Karpas-422 (cell line): ENCODE measurements at regions not wholly inside any gene's neighbourhood (a gene's known extent, or its start where the extent isn't known, plus 50 kb on each side); places are given as distances from the start of the nearest gene placed in this dataset.

Experiments used
- DNase-seq: peaks from one replicate; pipeline ENCODE4 v3.0.0-alpha.2; 2015
- H2AFZ ChIP-seq: fragments of 200-600 bp; sonication (generic); 2 replicates; pipeline ENCODE4 v1.6.1; 2014; ENCODE audit warnings: antibody characterized with exemption, low read length, mixed read lengths
- H3K27ac ChIP-seq: fragments of 200-600 bp; sonication (generic); 2 replicates; pipeline ENCODE4 v1.5.1; 2014; ENCODE audit warnings: mild to moderate bottlenecking, low read length, moderate library complexity
- H3K27me3 ChIP-seq: fragments of 200-600 bp; sonication (generic); 2 replicates; pipeline ENCODE4 v1.6.1; 2014; ENCODE audit warnings: low read length, mixed read lengths
- H3K36me3 ChIP-seq: fragments of 200-600 bp; sonication (generic); 2 replicates; pipeline ENCODE4 v1.6.1; 2014; ENCODE audit warnings: low read length, mixed read lengths; ENCODE audit not compliant: insufficient read depth
- H3K4me1 ChIP-seq: fragments of 200-600 bp; sonication (generic); 2 replicates; pipeline ENCODE4 v1.6.1; 2014; ENCODE audit warnings: mild to moderate bottlenecking, low read length, mixed read lengths
- H3K4me2 ChIP-seq: fragments of 200-600 bp; sonication (generic); 2 replicates; pipeline ENCODE4 v1.6.1; 2014; ENCODE audit warnings: low read length, low read depth, mild to moderate bottlenecking; ENCODE audit not compliant: poor library complexity, severe bottlenecking
- H3K4me3 ChIP-seq: fragments of 200-600 bp; sonication (generic); 2 replicates; pipeline ENCODE4 v1.5.1; 2014; ENCODE audit warnings: mild to moderate bottlenecking, antibody characterized with exemption, low read length, mixed read lengths
- H3K79me2 ChIP-seq: fragments of 200-600 bp; sonication (generic); 2 replicates; pipeline ENCODE4 v1.6.1; 2014; ENCODE audit warnings: mild to moderate bottlenecking, low read length, mixed read lengths
- H3K9ac ChIP-seq: fragments of 200-600 bp; sonication (generic); 2 replicates; pipeline ENCODE4 v1.6.0; 2014; ENCODE audit warnings: low read length
- H3K9me2 ChIP-seq: fragments of 200-600 bp; sonication (generic), shearing (Covaris generic); replicated peaks from 2 replicates; pipeline ENCODE4 v1.6.0; 2014; ENCODE audit warnings: mild to moderate bottlenecking, low read length, moderate library complexity; ENCODE audit not compliant: insufficient read depth
- H3K9me3 ChIP-seq: fragments of 300-700, 200-600 bp; sonication (generic); 2 replicates; pipeline ENCODE4 v1.6.1; 2014; ENCODE audit warnings: low read length, mixed read lengths
- H4K20me1 ChIP-seq: fragments of 200-600 bp; sonication (generic); 2 replicates; pipeline ENCODE4 v1.6.1; 2014; ENCODE audit warnings: mild to moderate bottlenecking, antibody characterized with exemption, low read length, low read depth; ENCODE audit not compliant: insufficient read depth

DNA sequence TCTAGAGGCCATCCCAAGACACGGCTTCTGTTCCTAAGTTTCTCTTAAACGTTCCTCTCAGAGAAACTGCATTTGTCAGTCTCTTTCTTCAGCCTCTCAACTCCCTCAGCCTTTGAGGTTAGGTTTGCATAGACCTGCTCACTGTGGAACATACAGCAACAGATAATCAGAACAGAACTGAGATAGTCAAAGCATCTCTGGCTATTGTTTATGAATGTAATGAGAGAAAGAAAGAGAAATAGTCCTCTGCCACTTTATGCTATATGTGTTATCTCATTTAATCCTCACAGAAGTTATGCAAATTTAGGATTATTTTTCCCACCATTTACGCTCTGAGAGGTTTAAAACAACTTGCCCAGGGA is 190.6 kb downstream of the PHLDA1 start:
- H3K79me2 ChIP-seq: no peaks in the 10 kb centered on the region
- no peaks in the 10 kb centered on the region for H3K9me3 ChIP-seq
- H3K4me1 ChIP-seq: peaks cover 22% of the 10 kb centered on the region
- peak overlapping the region; percentile 4; the same call in 1 of the 2 replicates for H3K4me3 ChIP-seq
- H4K20me1 ChIP-seq: no peaks in the 10 kb centered on the region
- peak overlapping the region; percentile 54 for H3K4me2 ChIP-seq
- H3K36me3 ChIP-seq: no peaks in the 10 kb centered on the region; the same call in 1 of the 2 replicates
- H3K27me3 ChIP-seq: no peaks in the 10 kb centered on the region
- peak overlapping the region; percentile 48 for H3K27ac ChIP-seq
- H3K9me2 ChIP-seq: no peaks in the 10 kb centered on the region
- peak overlapping the region; percentile 44 for H2AFZ ChIP-seq
- H3K9ac ChIP-seq: peak overlapping the region; percentile 3; the same call in 1 of the 2 replicates
- DNase-seq: peak; percentile 46

DNA sequence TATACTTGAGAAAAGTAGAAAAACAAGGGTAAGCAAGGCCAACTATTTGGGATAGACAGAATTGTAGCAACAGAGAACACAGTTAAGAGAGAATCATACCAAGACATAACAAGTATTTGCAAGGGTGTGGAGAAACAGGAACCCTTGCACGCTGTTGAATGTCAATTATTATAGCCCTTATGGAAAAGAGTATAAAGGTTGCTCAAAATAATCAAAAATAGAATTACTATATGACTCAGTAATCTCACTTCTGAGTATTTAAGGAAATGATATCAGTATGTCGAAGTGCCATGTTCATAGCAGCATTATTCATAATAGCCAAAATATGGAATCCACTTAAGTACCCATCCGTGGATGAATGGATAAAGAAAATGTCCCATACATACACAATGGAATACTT is 193.3 kb downstream of the PHLDA1 start:
- no peaks in the 10 kb centered on the region for H3K79me2 ChIP-seq

DNA sequence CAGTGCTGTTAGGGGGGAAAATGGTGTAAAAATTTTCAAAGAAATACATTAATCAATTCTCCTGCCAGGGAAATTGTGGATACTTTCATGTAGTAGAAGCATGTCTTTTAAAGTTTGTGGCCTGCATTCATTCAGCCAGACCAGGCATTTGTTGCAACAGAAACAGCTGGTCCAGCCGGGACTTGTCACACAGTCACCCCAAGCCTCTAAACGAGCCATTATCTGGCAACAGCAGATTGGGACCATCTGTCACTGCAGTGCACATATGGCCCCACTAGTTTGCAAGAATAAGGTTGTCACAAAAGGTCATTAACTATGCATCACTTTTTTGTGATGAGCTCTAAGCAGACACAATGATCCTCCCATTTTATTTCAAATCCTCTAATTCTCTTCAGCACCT is 193.9 kb downstream of the PHLDA1 start:
- no peak overlapping the region for H3K9ac ChIP-seq
- H3K4me1 ChIP-seq: peaks cover 29% of the 10 kb centered on the region
- no peak overlapping the region for H3K4me3 ChIP-seq
- H3K4me2 ChIP-seq: no peak overlapping the region
- no peaks in the 10 kb centered on the region for H3K9me3 ChIP-seq
- H3K27ac ChIP-seq: no peak overlapping the region
- no peaks in the 10 kb centered on the region for H3K79me2 ChIP-seq
- no peak overlapping the region for H2AFZ ChIP-seq
- H3K27me3 ChIP-seq: no peaks in the 10 kb centered on the region
- no peaks in the 10 kb centered on the region for H3K9me2 ChIP-seq
- H3K36me3 ChIP-seq: no peaks in the 10 kb centered on the region
- no peaks in the 10 kb centered on the region for H4K20me1 ChIP-seq
- DNase-seq: no peak

More for the DNA sequence above, 193.3 kb downstream of the PHLDA1 start:
- no peak overlapping the region for H2AFZ ChIP-seq
- H3K27ac ChIP-seq: no peak overlapping the region
- H3K9me2 ChIP-seq: no peaks in the 10 kb centered on the region
- H3K4me3 ChIP-seq: no peak overlapping the region
- peaks cover 26% of the 10 kb centered on the region for H3K4me1 ChIP-seq
- no peaks in the 10 kb centered on the region for H4K20me1 ChIP-seq
- no peak overlapping the region for H3K4me2 ChIP-seq
- no peaks in the 10 kb centered on the region for H3K36me3 ChIP-seq
- no peaks in the 10 kb centered on the region for H3K27me3 ChIP-seq
- no peak for DNase-seq
- no peak overlapping the region for H3K9ac ChIP-seq
- no peaks in the 10 kb centered on the region for H3K9me3 ChIP-seq

DNA sequence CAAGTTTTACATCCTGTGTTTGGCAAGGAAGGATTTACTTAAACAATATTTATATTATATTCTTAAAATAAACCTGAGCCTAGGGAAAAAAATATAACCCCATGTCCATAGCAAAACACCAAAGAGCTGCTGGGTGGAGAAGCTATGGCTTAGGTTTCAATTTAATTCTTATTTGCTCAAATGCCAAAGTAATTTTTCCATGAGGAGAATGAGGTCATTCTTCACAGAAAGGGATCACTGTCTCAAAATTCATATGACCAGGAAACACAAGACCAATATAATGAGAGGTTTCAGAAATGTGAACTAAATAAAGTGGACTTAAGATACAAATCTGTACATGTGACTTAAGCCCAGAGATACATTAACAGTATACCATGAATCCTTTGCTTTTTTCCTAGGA is 195.0 kb downstream of the PHLDA1 start:
- no peak for DNase-seq
- Histone ChIP-seq H3K9ac (no peak overlapping the region), H3K9me3 (no peaks in the 10 kb centered on the region), H3K27ac (no peak overlapping the region), H3K79me2 (no peaks in the 10 kb centered on the region), H3K36me3 (no peaks in the 10 kb centered on the region), H3K4me2 (no peak overlapping the region), H2AFZ (no peak overlapping the region), H3K4me1 (peaks cover 27% of the 10 kb centered on the region), H3K4me3 (no peak overlapping the region), H4K20me1 (no peaks in the 10 kb centered on the region), H3K9me2 (no peaks in the 10 kb centered on the region), H3K27me3 (no peaks in the 10 kb centered on the region)

DNA sequence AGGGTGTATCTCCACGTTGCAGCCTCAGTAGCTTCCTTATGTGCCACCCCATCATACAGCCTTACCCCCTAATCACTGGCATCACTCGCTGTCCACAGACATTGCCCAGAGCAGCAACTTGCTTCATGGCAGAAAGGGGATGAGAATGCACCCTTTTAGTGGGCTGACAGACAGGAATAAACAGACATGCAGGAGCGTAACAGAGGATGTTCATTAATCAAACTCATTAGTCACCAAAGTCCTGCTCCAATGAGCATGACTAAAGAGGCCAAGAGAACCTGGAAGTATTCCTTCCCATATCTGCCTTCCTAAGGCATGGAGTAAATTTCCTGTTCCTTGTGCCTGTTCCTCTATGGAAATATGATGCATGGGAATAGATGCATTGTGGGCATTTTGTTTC is 197.0 kb downstream of the PHLDA1 start:
- H3K9ac ChIP-seq: no peak overlapping the region
- no peaks in the 10 kb centered on the region for H3K36me3 ChIP-seq
- H3K4me3 ChIP-seq: no peak overlapping the region
- no peaks in the 10 kb centered on the region for H3K9me2 ChIP-seq
- peaks cover 8% of the 10 kb centered on the region for H3K4me1 ChIP-seq
- DNase-seq: no peak
- no peaks in the 10 kb centered on the region for H3K79me2 ChIP-seq
- no peak overlapping the region for H2AFZ ChIP-seq
- no peak overlapping the region for H3K4me2 ChIP-seq
- no peaks in the 10 kb centered on the region for H4K20me1 ChIP-seq
- no peak overlapping the region for H3K27ac ChIP-seq
- H3K9me3 ChIP-seq: no peaks in the 10 kb centered on the region
- no peaks in the 10 kb centered on the region for H3K27me3 ChIP-seq

DNA sequence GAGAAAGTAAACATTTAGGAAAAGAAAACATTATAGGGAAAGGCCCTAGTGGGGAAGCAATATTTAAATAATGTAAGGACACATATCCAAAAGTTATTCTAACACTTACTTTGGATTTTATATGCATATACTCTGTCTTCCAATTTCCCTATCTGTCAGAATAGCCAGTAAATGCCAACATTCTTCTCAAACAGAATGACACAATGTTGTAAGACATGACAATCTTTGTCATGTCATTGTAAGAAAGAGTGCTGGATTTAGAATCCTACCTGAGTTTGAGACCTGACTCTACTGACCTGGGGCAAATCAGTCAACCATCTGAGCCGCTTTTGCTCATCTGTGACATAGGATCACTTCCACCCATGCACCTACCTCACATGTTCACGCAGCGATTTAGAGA is 198.3 kb downstream of the PHLDA1 start:
- peaks cover 7% of the 10 kb centered on the region for H3K4me1 ChIP-seq
- H3K9me3 ChIP-seq: no peaks in the 10 kb centered on the region
- no peaks in the 10 kb centered on the region for H3K36me3 ChIP-seq
- H3K9me2 ChIP-seq: no peaks in the 10 kb centered on the region
- H4K20me1 ChIP-seq: no peaks in the 10 kb centered on the region
- no peak overlapping the region for H3K9ac ChIP-seq
- no peaks in the 10 kb centered on the region for H3K79me2 ChIP-seq
- no peak for DNase-seq
- no peak overlapping the region for H3K4me2 ChIP-seq
- H3K27me3 ChIP-seq: no peaks in the 10 kb centered on the region
- H3K27ac ChIP-seq: no peak overlapping the region
- no peak overlapping the region for H3K4me3 ChIP-seq
- no peak overlapping the region for H2AFZ ChIP-seq

DNA sequence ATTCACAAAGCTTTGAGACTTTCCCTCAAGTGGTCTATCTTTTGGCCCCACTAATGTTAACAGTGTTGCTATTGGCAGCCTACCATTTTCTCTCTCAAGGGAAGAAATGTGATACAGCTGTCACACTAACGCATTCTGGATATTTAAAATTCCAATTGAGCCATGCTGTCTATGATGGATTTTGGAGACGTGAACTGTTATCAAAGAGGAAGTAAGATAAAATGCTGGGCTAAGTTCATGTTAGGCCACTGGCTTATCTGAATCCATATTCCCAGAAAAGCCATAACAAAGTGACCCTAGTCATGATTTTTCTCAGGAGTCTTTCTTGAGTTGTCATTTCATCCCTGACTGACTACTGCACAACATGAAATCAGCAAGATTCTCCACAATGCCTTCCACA is 200.2 kb downstream of the PHLDA1 start:
- Histone ChIP-seq H3K9me3 (no peaks in the 10 kb centered on the region), H3K4me3 (no peak overlapping the region), H3K4me1 (peaks cover 7% of the 10 kb centered on the region), H3K27ac (no peak overlapping the region), H3K9me2 (no peaks in the 10 kb centered on the region), H3K79me2 (no peaks in the 10 kb centered on the region), H3K4me2 (no peak overlapping the region), H3K36me3 (no peaks in the 10 kb centered on the region), H3K27me3 (no peaks in the 10 kb centered on the region), H2AFZ (no peak overlapping the region), H4K20me1 (no peaks in the 10 kb centered on the region), H3K9ac (no peak overlapping the region)
- no peak for DNase-seq

DNA sequence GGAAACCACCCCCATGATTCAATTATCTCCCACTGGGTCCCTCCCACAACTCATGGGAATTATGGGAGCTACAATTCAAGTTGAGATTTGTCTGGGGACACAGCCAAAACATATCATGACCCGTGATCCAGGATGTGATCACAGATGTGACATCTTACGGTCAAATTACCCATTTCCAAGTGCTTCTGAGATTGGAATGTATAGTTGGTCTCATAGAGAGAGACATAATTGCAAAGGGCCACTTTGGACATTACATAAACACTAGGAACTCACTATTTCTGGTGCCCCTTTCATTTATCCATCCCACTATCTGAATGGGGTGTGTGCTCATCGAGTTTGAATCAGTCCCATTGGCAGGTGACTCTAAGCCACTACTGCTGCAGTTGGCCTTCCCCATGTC is 204.5 kb downstream of the PHLDA1 start:
- Histone ChIP-seq H2AFZ (no peak overlapping the region), H3K9me2 (no peaks in the 10 kb centered on the region), H4K20me1 (no peaks in the 10 kb centered on the region), H3K4me3 (no peak overlapping the region), H3K79me2 (no peaks in the 10 kb centered on the region), H3K9ac (no peak overlapping the region), H3K4me2 (no peak overlapping the region), H3K4me1 (no peaks in the 10 kb centered on the region), H3K27ac (no peak overlapping the region), H3K36me3 (no peaks in the 10 kb centered on the region), H3K27me3 (no peaks in the 10 kb centered on the region), H3K9me3 (no peaks in the 10 kb centered on the region)
- no peak for DNase-seq

DNA sequence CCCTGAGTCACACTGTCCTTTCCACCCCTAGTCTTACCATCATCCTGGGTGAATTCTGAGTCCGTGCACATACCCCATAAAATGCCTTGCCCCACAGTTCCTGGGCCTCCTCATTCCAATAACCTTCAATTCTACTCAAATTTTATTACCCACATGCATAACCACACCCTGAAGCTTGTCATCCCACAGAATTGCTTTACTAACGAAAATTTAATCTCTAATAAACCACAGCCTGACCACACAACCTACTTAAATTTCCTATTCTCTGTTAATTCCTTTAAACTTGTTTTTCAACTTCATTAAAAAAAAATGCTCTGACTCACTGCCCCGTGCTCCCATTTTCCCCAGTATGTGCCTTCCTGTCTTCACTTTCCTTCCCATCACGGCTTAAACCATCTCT is 205.9 kb downstream of the PHLDA1 start:
- no peaks in the 10 kb centered on the region for H3K9me2 ChIP-seq
- no peaks in the 10 kb centered on the region for H3K4me1 ChIP-seq
- no peaks in the 10 kb centered on the region for H4K20me1 ChIP-seq
- no peak overlapping the region for H3K9ac ChIP-seq
- H3K79me2 ChIP-seq: no peaks in the 10 kb centered on the region
- H3K27ac ChIP-seq: no peak overlapping the region
- no peaks in the 10 kb centered on the region for H3K36me3 ChIP-seq
- H3K9me3 ChIP-seq: no peaks in the 10 kb centered on the region
- H3K4me2 ChIP-seq: no peak overlapping the region
- H2AFZ ChIP-seq: no peak overlapping the region
- no peaks in the 10 kb centered on the region for H3K27me3 ChIP-seq
- H3K4me3 ChIP-seq: no peak overlapping the region
- no peak for DNase-seq
